ENCODE measurements at regions not wholly inside any gene's neighbourhood (a gene's known extent, or its start where the extent isn't known, plus 50 kb on each side); places are given as distances from the start of the nearest gene placed in this dataset.

- Mint-ChIP-seq H3K4me1 (no peaks in the 10 kb centered on the region), H3K36me3 (no peaks in the 10 kb centered on the region), H3K27ac (no peak overlapping the region), H3K9me3 (peaks cover 6 to 26% (median 18%) of the 10 kb centered on the region in 3 donors), H3K27me3 (no peaks in the 10 kb centered on the region), H3K4me3 (no peak overlapping the region)
- Histone ChIP-seq H3K4me1 (ENCODE audit: control insufficient read depth in 1 of 2, extremely low read depth in 1 of 2, insufficient read depth in 2 of 2, low read length in 2 of 2) (no peaks in the 10 kb centered on the region), H3K9me3 (no peaks in the 10 kb centered on the region), H3K27ac (ENCODE audit: low read length) (no peak overlapping the region), H3K27me3 (replicated peaks in 1 of 2; ENCODE audit: control insufficient read depth in 2 of 2, extremely low read depth in 1 of 2, insufficient read depth in 2 of 2, low read length in 1 of 2) (no peaks in the 10 kb centered on the region), H3K36me3 (ENCODE audit: control insufficient read depth in 2 of 2, extremely low read depth in 1 of 2, insufficient read depth in 1 of 2, low read length in 1 of 2) (no peaks in the 10 kb centered on the region), H3K4me3 (ENCODE audit: control insufficient read depth in 1 of 2, extremely low read depth in 1 of 2, low read length in 1 of 2) (no peak overlapping the region)
- ChIA-PET CTCF (no interaction called here), POLR2A (no interaction called here)
- no peak for DNase-seq
- no CpG with 5 or more reads among the region's 1 CpG for WGBS (ENCODE audit: insufficient coverage)
- ATAC-seq (replicated peaks in 1 of 4) = no peak
Measured at GRCh38 chr3:162217647-162218046, 721.0 kb downstream of the OTOL1 start.

GRCh38 chr3:162218479-162218878 is 721.9 kb downstream of the OTOL1 start:
- ATAC-seq (replicated peaks in 1 of 4) (no peak), DNase-seq (no peak)
- Histone ChIP-seq H3K36me3 (ENCODE audit: control insufficient read depth in 2 of 2, extremely low read depth in 1 of 2, insufficient read depth in 1 of 2, low read length in 1 of 2) (no peaks in the 10 kb centered on the region), H3K4me3 (ENCODE audit: control insufficient read depth in 1 of 2, extremely low read depth in 1 of 2, low read length in 1 of 2) (no peak overlapping the region), H3K27ac (ENCODE audit: low read length) (no peak overlapping the region), H3K9me3 (no peaks in the 10 kb centered on the region), H3K27me3 (replicated peaks in 1 of 2; ENCODE audit: control insufficient read depth in 2 of 2, extremely low read depth in 1 of 2, insufficient read depth in 2 of 2, low read length in 1 of 2) (no peaks in the 10 kb centered on the region), H3K4me1 (ENCODE audit: control insufficient read depth in 1 of 2, extremely low read depth in 1 of 2, insufficient read depth in 2 of 2, low read length in 2 of 2) (no peaks in the 10 kb centered on the region)
- Mint-ChIP-seq H3K9me3 (peaks cover 10 to 26% (median 18%) of the 10 kb centered on the region in 3 donors), H3K4me1 (no peaks in the 10 kb centered on the region), H3K36me3 (no peaks in the 10 kb centered on the region), H3K27ac (no peak overlapping the region), H3K27me3 (no peaks in the 10 kb centered on the region), H3K4me3 (no peak overlapping the region)
- CTCF ChIA-PET = no interaction called here
- WGBS (ENCODE audit: insufficient coverage) = no CpG with 5 or more reads among the region's 4 CpGs
- POLR2A ChIA-PET = no interaction called here

GRCh38 chr3:162224746-162225145 is 728.1 kb downstream of the OTOL1 start:
- Mint-ChIP-seq H3K27ac (no peak overlapping the region), H3K9me3 (peaks cover 7 to 14% (median 12%) of the 10 kb centered on the region in 3 donors), H3K4me1 (no peaks in the 10 kb centered on the region), H3K36me3 (no peaks in the 10 kb centered on the region), H3K27me3 (no peaks in the 10 kb centered on the region), H3K4me3 (no peak overlapping the region)
- Histone ChIP-seq H3K9me3 (no peaks in the 10 kb centered on the region), H3K27me3 (replicated peaks in 1 of 2; ENCODE audit: control insufficient read depth in 2 of 2, extremely low read depth in 1 of 2, insufficient read depth in 2 of 2, low read length in 1 of 2) (no peaks in the 10 kb centered on the region), H3K27ac (ENCODE audit: low read length) (no peak overlapping the region), H3K4me1 (ENCODE audit: control insufficient read depth in 1 of 2, extremely low read depth in 1 of 2, insufficient read depth in 2 of 2, low read length in 2 of 2) (no peaks in the 10 kb centered on the region), H3K36me3 (ENCODE audit: control insufficient read depth in 2 of 2, extremely low read depth in 1 of 2, insufficient read depth in 1 of 2, low read length in 1 of 2) (no peaks in the 10 kb centered on the region), H3K4me3 (ENCODE audit: control insufficient read depth in 1 of 2, extremely low read depth in 1 of 2, low read length in 1 of 2) (no peak overlapping the region)
- ATAC-seq (replicated peaks in 1 of 4) = no peak
- CTCF ChIA-PET = no interaction called here
- no peak for DNase-seq
- POLR2A ChIA-PET = no interaction called here
- WGBS (ENCODE audit: insufficient coverage) = no CpG with 5 or more reads among the region's 4 CpGs

- H3K27ac Mint-ChIP-seq = no peak overlapping the region
- no peaks in the 10 kb centered on the region for H3K4me1 ChIP-seq (ENCODE audit: control insufficient read depth in 1 of 2, extremely low read depth in 1 of 2, insufficient read depth in 2 of 2, low read length in 2 of 2)
- H3K9me3 Mint-ChIP-seq = peaks cover 0 to 8% (median 0%) of the 10 kb centered on the region in 3 donors
- no peaks in the 10 kb centered on the region for H3K9me3 ChIP-seq
- no peaks in the 10 kb centered on the region for H3K27me3 Mint-ChIP-seq
- H3K4me3 Mint-ChIP-seq = no peak overlapping the region
- H3K4me1 Mint-ChIP-seq = no peaks in the 10 kb centered on the region
- ATAC-seq (replicated peaks in 1 of 4) (no peak), DNase-seq (no peak)
- H3K4me3 ChIP-seq (ENCODE audit: control insufficient read depth in 1 of 2, extremely low read depth in 1 of 2, low read length in 1 of 2) = no peak overlapping the region
- WGBS (ENCODE audit: insufficient coverage) = 76% methylated on average over 3 of the region's 5 CpGs
- POLR2A ChIA-PET = interaction anchor here in 1 of 2 donors (0.5 kb wide), 1 partner anchor 812 kb away, joined by 3 read pairs; no protein-coding TSS in a partner anchor
- CTCF ChIA-PET = no interaction called here
- H3K27me3 ChIP-seq (replicated peaks in 1 of 2; ENCODE audit: control insufficient read depth in 2 of 2, extremely low read depth in 1 of 2, insufficient read depth in 2 of 2, low read length in 1 of 2) = no peaks in the 10 kb centered on the region
- H3K36me3 Mint-ChIP-seq = no peaks in the 10 kb centered on the region
- no peak overlapping the region for H3K27ac ChIP-seq (ENCODE audit: low read length)
- H3K36me3 ChIP-seq (ENCODE audit: control insufficient read depth in 2 of 2, extremely low read depth in 1 of 2, insufficient read depth in 1 of 2, low read length in 1 of 2) = no peaks in the 10 kb centered on the region
Measured at GRCh38 chr3:162236949-162237348, 740.3 kb downstream of the OTOL1 start.

GRCh38 chr3:162250782-162251181 is 754.2 kb downstream of the OTOL1 start:
- Mint-ChIP-seq H3K27ac (no peak overlapping the region), H3K9me3 (peaks cover 8 to 14% (median 11%) of the 10 kb centered on the region in 3 donors), H3K36me3 (no peaks in the 10 kb centered on the region), H3K27me3 (no peaks in the 10 kb centered on the region), H3K4me3 (no peak overlapping the region), H3K4me1 (no peaks in the 10 kb centered on the region)
- Histone ChIP-seq H3K4me1 (ENCODE audit: control insufficient read depth in 1 of 2, extremely low read depth in 1 of 2, insufficient read depth in 2 of 2, low read length in 2 of 2) (no peaks in the 10 kb centered on the region), H3K27ac (ENCODE audit: low read length) (no peak overlapping the region), H3K9me3 (no peaks in the 10 kb centered on the region), H3K27me3 (replicated peaks in 1 of 2; ENCODE audit: control insufficient read depth in 2 of 2, extremely low read depth in 1 of 2, insufficient read depth in 2 of 2, low read length in 1 of 2) (no peaks in the 10 kb centered on the region), H3K36me3 (ENCODE audit: control insufficient read depth in 2 of 2, extremely low read depth in 1 of 2, insufficient read depth in 1 of 2, low read length in 1 of 2) (no peaks in the 10 kb centered on the region), H3K4me3 (ENCODE audit: control insufficient read depth in 1 of 2, extremely low read depth in 1 of 2, low read length in 1 of 2) (no peak overlapping the region)
- DNase-seq (no peak), ATAC-seq (replicated peaks in 1 of 4) (no peak)
- no CpG with 5 or more reads among the region's 1 CpG for WGBS (ENCODE audit: insufficient coverage)
- CTCF ChIA-PET = no interaction called here
- POLR2A ChIA-PET = no interaction called here

GRCh38 chr3:162262129-162262528 is 765.5 kb downstream of the OTOL1 start:
- ATAC-seq (replicated peaks in 1 of 4) = no peak
- Mint-ChIP-seq H3K27me3 (no peaks in the 10 kb centered on the region), H3K4me3 (no peak overlapping the region), H3K4me1 (no peaks in the 10 kb centered on the region), H3K27ac (no peak overlapping the region), H3K36me3 (no peaks in the 10 kb centered on the region), H3K9me3 (peaks cover 7 to 9% (median 7%) of the 10 kb centered on the region in 3 donors)
- H3K9me3 ChIP-seq = no peaks in the 10 kb centered on the region
- no peak overlapping the region for H3K4me3 ChIP-seq (ENCODE audit: control insufficient read depth in 1 of 2, extremely low read depth in 1 of 2, low read length in 1 of 2)
- H3K27me3 ChIP-seq (replicated peaks in 1 of 2; ENCODE audit: control insufficient read depth in 2 of 2, extremely low read depth in 1 of 2, insufficient read depth in 2 of 2, low read length in 1 of 2) = no peaks in the 10 kb centered on the region
- DNase-seq = no peak
- POLR2A ChIA-PET = no interaction called here
- H3K36me3 ChIP-seq (ENCODE audit: control insufficient read depth in 2 of 2, extremely low read depth in 1 of 2, insufficient read depth in 1 of 2, low read length in 1 of 2) = no peaks in the 10 kb centered on the region
- H3K27ac ChIP-seq (ENCODE audit: low read length) = no peak overlapping the region
- WGBS (ENCODE audit: insufficient coverage) = no CpG with 5 or more reads among the region's 1 CpG
- CTCF ChIA-PET = no interaction called here
- no peaks in the 10 kb centered on the region for H3K4me1 ChIP-seq (ENCODE audit: control insufficient read depth in 1 of 2, extremely low read depth in 1 of 2, insufficient read depth in 2 of 2, low read length in 2 of 2)

GRCh38 chr3:162263596-162263995 is 767.0 kb downstream of the OTOL1 start:
- Mint-ChIP-seq H3K27ac (no peak overlapping the region), H3K4me1 (no peaks in the 10 kb centered on the region), H3K27me3 (no peaks in the 10 kb centered on the region), H3K36me3 (no peaks in the 10 kb centered on the region), H3K4me3 (no peak overlapping the region), H3K9me3 (peaks cover 5 to 11% (median 7%) of the 10 kb centered on the region in 3 donors)
- ChIA-PET POLR2A (no interaction called here), CTCF (no interaction called here)
- H3K27me3 ChIP-seq (replicated peaks in 1 of 2; ENCODE audit: control insufficient read depth in 2 of 2, extremely low read depth in 1 of 2, insufficient read depth in 2 of 2, low read length in 1 of 2) = no peaks in the 10 kb centered on the region
- H3K27ac ChIP-seq (ENCODE audit: low read length) = no peak overlapping the region
- DNase-seq (no peak), ATAC-seq (replicated peaks in 1 of 4) (no peak)
- no peak overlapping the region for H3K4me3 ChIP-seq (ENCODE audit: control insufficient read depth in 1 of 2, extremely low read depth in 1 of 2, low read length in 1 of 2)
- WGBS (ENCODE audit: insufficient coverage) = 50% methylated on average over 2 of the region's 2 CpGs
- H3K9me3 ChIP-seq = no peaks in the 10 kb centered on the region
- no peaks in the 10 kb centered on the region for H3K36me3 ChIP-seq (ENCODE audit: control insufficient read depth in 2 of 2, extremely low read depth in 1 of 2, insufficient read depth in 1 of 2, low read length in 1 of 2)
- no peaks in the 10 kb centered on the region for H3K4me1 ChIP-seq (ENCODE audit: control insufficient read depth in 1 of 2, extremely low read depth in 1 of 2, insufficient read depth in 2 of 2, low read length in 2 of 2)

Measured in T-cell (primary cell).